IPS-15b (cell line): ENCODE measurements at regions not wholly inside any gene's neighbourhood (a gene's known extent, or its start where the extent isn't known, plus 50 kb on each side); places are given as distances from the start of the nearest gene placed in this dataset.
"Not testable (repeated sequence)": the region's sequence is repeated elsewhere in the genome, so short reads cannot be mapped to it uniquely, and the experiment has no call there.

ENCODE experiments used
- H3K27me3 ChIP-seq: one replicate; pipeline ENCODE4 v1.6.1; 2013; ENCODE audit warnings: low read length; ENCODE audit not compliant: control insufficient read depth, insufficient read depth
- H3K36me3 ChIP-seq: one replicate; pipeline ENCODE4 v1.6.1; 2013; ENCODE audit warnings: low read length; ENCODE audit not compliant: control insufficient read depth, insufficient read depth
- H3K4me1 ChIP-seq: one replicate; pipeline ENCODE4 v1.6.1; 2013; ENCODE audit warnings: mild to moderate bottlenecking, low read length; ENCODE audit not compliant: control insufficient read depth, insufficient read depth
- H3K4me3 ChIP-seq: one replicate; pipeline ENCODE4 v1.5.1; 2013; ENCODE audit warnings: low read depth, low read length
- H3K9ac ChIP-seq: one replicate; pipeline ENCODE4 v1.6.1; 2013; ENCODE audit warnings: low read depth, mild to moderate bottlenecking, low read length
- H3K9me3 ChIP-seq: one replicate; pipeline ENCODE4 v1.6.1; 2013; ENCODE audit warnings: mild to moderate bottlenecking, low read length; ENCODE audit not compliant: control insufficient read depth, insufficient read depth

DNA sequence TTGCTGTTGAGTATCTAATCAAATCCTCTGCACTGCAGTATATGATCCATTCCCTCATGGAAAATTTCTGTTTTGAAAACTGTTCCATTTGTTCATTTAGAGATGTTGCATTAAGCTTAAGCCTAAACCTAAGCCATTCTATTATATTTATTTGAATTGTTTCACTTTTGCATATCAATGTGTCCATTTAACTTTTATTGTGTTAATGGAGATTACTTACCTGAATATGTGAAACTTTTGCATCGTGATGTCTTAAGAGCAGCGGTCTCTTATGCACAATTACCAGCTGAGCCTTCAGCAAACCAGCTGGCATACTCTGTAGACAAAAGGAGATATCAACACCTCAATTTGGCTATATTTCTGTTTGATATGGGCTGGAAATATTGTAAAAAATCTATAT lies 922.5 kb upstream of the FBXO33 start:
- H3K9ac ChIP-seq: no peak overlapping the region
- H3K9me3 ChIP-seq: peaks cover 4% of the 10 kb centered on the region
- H3K27me3 ChIP-seq: no peaks in the 10 kb centered on the region
- no peak overlapping the region for H3K4me3 ChIP-seq
- H3K36me3 ChIP-seq: no peaks in the 10 kb centered on the region
- H3K4me1 ChIP-seq: peaks cover 4% of the 10 kb centered on the region

DNA sequence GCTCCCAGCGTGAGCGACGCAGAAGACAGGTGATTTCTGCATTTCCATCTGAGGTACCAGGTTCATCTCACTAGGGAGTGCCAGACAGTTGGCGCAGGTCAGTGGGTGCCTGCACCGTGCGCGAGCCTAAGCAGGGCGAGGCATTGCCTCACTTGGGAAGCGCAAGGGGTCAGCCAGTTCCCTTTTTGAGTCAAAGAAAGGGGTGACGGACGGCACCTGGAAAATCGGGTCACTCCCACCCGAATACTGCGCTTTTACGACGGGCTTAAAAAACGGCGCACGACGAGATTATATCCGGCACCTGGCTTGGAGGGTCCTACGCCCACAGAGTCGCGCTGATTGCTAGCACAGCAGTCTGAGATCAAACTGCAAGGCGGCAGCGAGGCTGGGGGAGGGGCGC lies 915.9 kb upstream of the FBXO33 start:
- peak overlapping the region; percentile 59 for H3K4me3 ChIP-seq
- H3K4me1 ChIP-seq: not testable (repeated sequence)

DNA sequence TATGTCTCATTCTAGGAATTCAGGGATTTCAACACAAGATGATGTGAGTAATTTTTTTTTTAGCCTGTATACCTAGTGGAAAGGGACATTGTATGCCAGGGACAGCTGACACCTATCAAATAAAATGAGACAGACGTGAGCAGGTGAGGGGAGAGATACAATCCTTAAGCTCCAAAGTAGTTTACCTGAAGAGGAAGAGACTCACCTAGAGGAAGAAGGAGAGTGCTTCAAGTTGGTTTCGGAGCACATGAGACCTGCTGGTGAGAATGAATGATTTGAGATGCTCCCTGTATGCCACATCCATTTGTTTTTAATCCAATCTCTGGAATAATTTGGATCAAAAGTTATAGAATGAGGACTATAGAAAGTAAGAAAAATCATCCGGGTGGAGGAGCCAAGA lies 915.4 kb upstream of the FBXO33 start:
- Histone ChIP-seq H3K4me3 (peak overlapping the region; percentile 59), H3K9ac (peak overlapping the region; percentile 38), H3K4me1 (peaks cover 2% of the 10 kb centered on the region), H3K27me3 (no peaks in the 10 kb centered on the region), H3K36me3 (no peaks in the 10 kb centered on the region), H3K9me3 (no peaks in the 10 kb centered on the region)

More for the DNA sequence above, 915.9 kb upstream of the FBXO33 start:
- peak overlapping the region; percentile 38 for H3K9ac ChIP-seq
- not testable (repeated sequence) for H3K27me3 ChIP-seq, H3K9me3 ChIP-seq, H3K36me3 ChIP-seq

DNA sequence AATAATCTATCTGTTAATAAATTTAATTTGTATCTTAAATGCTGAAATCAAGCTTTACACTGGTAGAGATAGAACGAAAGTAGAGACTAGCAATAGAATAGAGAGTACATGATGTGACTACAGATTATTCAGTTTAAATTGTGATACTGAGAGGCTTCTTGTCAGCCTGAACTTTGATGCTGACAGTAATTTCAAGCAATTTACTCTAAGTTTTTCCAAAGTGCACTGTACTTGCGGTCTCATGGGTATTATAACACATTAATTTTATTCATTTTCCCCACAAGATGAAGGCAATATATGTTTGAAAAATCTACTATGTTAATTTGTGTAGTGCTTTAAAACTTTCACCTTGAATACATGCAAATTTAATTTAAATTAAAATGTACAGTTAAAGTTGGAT lies 914.0 kb upstream of the FBXO33 start:
- no peaks in the 10 kb centered on the region for H3K36me3 ChIP-seq
- no peaks in the 10 kb centered on the region for H3K27me3 ChIP-seq
- H3K4me3 ChIP-seq: peak overlapping the region; percentile 35
- H3K9ac ChIP-seq: no peak overlapping the region
- peaks cover 2% of the 10 kb centered on the region for H3K4me1 ChIP-seq
- H3K9me3 ChIP-seq: no peaks in the 10 kb centered on the region

DNA sequence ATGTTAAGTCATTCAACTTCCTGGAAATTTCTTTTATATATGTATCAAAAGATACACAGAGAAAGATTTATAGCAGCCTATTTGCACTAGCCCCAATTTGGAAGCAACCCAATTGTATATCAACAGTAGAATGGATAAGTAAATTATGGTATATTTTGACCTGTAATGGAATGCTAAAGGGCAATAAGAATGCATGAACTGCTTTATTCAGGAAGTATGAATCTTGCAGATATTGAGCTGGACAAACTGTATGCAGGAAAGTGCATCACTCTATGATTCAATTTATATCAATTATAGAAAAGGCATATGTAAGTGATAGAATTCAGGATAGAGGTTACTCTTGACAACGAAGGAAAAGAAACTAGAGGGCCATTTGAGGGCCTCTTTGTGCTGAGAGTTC lies 913.1 kb upstream of the FBXO33 start:
- Histone ChIP-seq H3K27me3 (no peaks in the 10 kb centered on the region), H3K9ac (no peak overlapping the region)

DNA sequence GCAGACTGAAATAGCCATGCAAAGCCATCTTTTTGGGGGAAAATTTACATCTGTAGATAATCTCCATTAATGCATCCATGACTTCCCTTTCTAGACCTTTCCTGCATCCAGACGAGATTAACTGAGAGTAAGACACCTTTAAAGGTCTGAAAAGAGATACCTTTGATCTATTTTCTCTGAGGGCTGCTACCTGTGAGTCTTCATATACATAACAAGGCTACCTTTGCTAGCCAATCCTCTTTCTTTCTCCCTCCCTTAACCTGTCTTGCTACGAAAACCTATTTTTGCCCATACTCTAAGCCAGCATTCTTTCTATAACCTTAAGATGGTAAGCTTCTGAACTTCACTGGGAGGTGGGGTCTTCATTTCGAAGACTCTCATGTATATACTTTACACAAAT lies 908.5 kb upstream of the FBXO33 start:
- Histone ChIP-seq H3K4me3 (no peak overlapping the region), H3K36me3 (no peaks in the 10 kb centered on the region), H3K4me1 (peaks cover 13% of the 10 kb centered on the region), H3K27me3 (no peaks in the 10 kb centered on the region), H3K9me3 (no peaks in the 10 kb centered on the region), H3K9ac (no peak overlapping the region)

More for the DNA sequence above, 913.1 kb upstream of the FBXO33 start:
- Histone ChIP-seq H3K9me3 (no peaks in the 10 kb centered on the region), H3K36me3 (no peaks in the 10 kb centered on the region), H3K4me3 (no peak overlapping the region), H3K4me1 (peaks cover 4% of the 10 kb centered on the region)

DNA sequence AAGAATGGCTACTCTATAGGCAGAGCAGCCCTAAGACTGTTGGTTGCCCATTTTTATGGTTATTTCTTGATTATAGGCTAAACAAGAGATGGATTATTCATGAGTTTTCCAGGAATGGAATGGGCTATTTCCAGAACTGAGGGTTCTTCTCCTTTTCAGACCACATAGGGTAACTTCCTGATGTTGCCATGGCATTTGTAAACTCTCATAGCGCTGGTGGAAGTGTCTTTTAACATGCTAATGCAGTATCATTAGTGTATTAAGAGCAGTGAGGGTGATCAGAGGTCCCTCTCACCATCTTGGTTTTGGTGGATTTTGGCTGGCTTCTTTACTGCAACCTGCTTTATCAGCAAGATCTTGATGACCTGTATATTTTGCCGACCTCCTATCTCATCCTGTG lies 904.6 kb upstream of the FBXO33 start:
- Histone ChIP-seq H3K4me1 (peaks cover 10% of the 10 kb centered on the region), H3K36me3 (no peaks in the 10 kb centered on the region), H3K9ac (no peak overlapping the region), H3K9me3 (no peaks in the 10 kb centered on the region), H3K4me3 (no peak overlapping the region), H3K27me3 (no peaks in the 10 kb centered on the region)

DNA sequence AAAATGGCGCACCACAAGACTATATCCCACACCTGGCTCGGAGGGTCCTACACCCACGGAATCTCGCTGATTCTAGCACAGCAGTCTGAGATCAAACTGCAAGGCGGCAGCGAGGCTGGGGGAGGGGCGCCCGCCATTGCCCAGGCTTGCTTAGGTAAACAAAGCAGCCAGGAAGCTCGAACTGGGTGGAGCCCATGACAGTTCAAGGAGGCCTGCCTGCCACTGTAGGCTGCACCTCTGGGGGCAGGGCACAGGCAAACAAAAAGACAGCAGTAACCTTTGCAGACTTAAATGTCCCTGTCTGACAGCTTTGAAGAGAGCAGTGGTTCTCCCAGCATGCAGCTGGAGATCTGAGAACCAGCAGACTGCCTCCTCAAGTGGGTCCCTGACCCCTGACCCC lies 894.3 kb upstream of the FBXO33 start:
- peak overlapping the region; percentile 23 for H3K4me3 ChIP-seq

DNA sequence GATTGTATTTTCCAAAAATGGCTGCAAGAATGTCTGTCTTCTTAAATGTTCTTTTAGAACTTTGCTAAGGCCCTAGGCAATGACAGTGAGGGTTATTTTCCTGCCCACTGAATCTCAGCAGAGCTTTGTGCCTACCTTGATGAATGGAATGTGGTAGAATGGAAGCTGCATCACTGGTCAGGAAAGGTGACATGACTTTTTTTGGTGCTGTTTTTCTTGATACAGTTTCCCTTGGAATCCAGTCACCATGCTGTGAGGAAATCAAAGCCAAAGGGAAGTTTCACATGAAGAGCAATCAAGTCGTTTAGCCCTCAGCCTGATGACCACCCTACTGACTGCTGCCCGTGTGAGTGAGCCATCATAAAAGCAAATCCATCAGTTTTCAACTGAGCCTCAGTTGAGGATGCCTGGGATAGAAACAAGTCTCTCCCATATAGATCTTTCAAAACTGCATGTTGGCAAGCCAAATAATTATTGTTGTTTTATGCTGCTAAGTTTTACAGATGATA lies 886.0 kb upstream of the FBXO33 start:
- no peak overlapping the region for H3K4me3 ChIP-seq
- no peaks in the 10 kb centered on the region for H3K27me3 ChIP-seq
- H3K36me3 ChIP-seq: no peaks in the 10 kb centered on the region
- no peaks in the 10 kb centered on the region for H3K9me3 ChIP-seq
- no peak overlapping the region for H3K9ac ChIP-seq
- no peaks in the 10 kb centered on the region for H3K4me1 ChIP-seq

More for the DNA sequence above, 894.3 kb upstream of the FBXO33 start:
- H3K36me3 ChIP-seq, H3K9me3 ChIP-seq, H3K4me1 ChIP-seq, H3K27me3 ChIP-seq: not testable (repeated sequence)
- H3K9ac ChIP-seq: peak overlapping the region; percentile 16

DNA sequence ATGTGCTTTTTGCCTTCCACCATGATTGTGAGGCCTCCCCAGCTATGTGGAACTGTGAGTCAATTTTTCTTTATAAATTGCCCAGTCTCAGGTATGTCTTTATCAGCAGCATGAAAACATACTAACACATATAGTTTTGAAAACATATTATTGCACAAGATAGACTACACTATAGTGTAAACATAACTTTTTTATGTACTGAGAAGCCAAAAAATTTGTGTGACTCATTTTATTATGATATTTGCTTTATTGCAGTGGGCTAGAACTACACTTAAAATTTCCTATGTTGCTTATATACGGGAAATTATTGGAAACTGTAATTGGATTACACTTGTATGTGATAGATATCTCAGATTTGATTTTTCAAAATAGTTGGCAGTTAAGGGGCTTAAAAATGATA lies 885.5 kb upstream of the FBXO33 start:
- no peak overlapping the region for H3K9ac ChIP-seq
- no peaks in the 10 kb centered on the region for H3K4me1 ChIP-seq
- H3K27me3 ChIP-seq: no peaks in the 10 kb centered on the region
- H3K9me3 ChIP-seq: no peaks in the 10 kb centered on the region
- H3K36me3 ChIP-seq: no peaks in the 10 kb centered on the region
- no peak overlapping the region for H3K4me3 ChIP-seq

DNA sequence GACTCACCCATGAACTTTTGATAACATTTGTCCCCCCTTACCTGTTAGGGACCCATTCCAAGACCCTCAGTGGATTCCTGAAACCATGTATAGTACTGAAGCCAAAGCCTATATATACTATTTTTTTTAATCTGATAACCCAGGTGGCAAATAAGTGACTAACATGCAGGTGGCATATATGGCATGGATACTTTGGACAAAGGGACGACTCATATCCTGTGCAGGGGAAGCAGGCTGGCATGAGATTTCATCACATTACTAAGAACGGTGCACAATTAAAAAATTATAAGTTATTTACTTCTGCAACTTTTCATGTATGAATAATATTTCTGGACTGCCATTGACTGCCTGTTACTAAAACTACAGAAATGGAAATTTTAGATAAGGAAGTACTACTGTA lies 880.1 kb upstream of the FBXO33 start:
- Histone ChIP-seq H3K36me3 (no peaks in the 10 kb centered on the region), H3K9me3 (no peaks in the 10 kb centered on the region), H3K9ac (no peak overlapping the region), H3K27me3 (no peaks in the 10 kb centered on the region), H3K4me1 (no peaks in the 10 kb centered on the region), H3K4me3 (no peak overlapping the region)

DNA sequence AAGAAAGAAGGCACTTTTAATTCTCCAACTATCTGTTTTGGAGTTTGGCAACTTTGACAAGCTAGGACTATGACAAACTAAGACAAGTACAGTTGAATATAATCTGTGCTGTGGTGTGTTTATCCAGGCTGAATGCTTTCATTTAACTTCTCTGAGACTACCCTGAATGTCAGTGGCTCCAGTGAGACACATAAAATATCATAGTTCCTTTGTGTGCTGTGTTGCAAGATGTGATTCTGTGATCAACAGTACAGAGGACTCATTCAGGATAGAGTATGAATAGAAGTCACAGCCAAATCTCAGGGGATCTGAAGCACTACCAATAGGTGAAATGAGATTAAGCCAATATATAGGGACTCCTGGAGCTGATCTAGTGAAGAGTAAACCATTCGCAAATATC lies 876.9 kb upstream of the FBXO33 start:
- no peaks in the 10 kb centered on the region for H3K4me1 ChIP-seq
- H3K9ac ChIP-seq: no peak overlapping the region
- no peak overlapping the region for H3K4me3 ChIP-seq
- no peaks in the 10 kb centered on the region for H3K9me3 ChIP-seq
- no peaks in the 10 kb centered on the region for H3K36me3 ChIP-seq
- H3K27me3 ChIP-seq: no peaks in the 10 kb centered on the region

DNA sequence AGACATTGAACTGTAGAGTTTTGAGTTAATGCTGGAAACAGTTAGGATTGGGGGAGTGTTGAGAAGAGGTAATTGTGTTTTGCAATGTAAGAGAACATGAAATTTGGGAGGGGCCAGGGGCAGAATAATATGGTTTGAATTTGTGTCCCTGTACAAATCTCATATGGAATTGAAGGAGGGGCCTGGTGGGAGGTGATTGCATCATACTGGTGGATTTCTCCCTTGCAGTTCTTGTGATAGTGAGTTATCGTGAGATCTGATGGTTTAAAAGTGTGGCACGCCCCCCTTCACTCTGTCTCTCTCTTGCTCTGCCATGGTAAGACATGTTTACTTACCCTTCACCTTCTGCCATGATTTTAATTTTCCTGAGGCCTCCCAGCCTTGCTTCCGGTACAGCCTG lies 876.0 kb upstream of the FBXO33 start:
- H3K27me3 ChIP-seq: no peaks in the 10 kb centered on the region
- H3K4me1 ChIP-seq: no peaks in the 10 kb centered on the region
- H3K9me3 ChIP-seq: no peaks in the 10 kb centered on the region
- no peak overlapping the region for H3K9ac ChIP-seq
- no peaks in the 10 kb centered on the region for H3K36me3 ChIP-seq
- no peak overlapping the region for H3K4me3 ChIP-seq
